H9 (cell line): ENCODE measurements at regions not wholly inside any gene's neighbourhood (a gene's known extent, or its start where the extent isn't known, plus 50 kb on each side); places are given as distances from the start of the nearest gene placed in this dataset.
A peak's percentile ranks its signal among the peaks of the same experiment; 100 is the strongest.

Experiments
- DNase-seq: peaks from one replicate; pipeline ENCODE4 v3.0.0-alpha.2; 2017
- H2AFZ ChIP-seq: one replicate; pipeline ENCODE4 v1.6.1; 2013; ENCODE audit warnings: mild to moderate bottlenecking, low read length, control low read depth, moderate library complexity
- H2AK5ac ChIP-seq: 2 replicates; pipeline ENCODE4 v1.6.1; 2013; ENCODE audit warnings: low read length, control low read depth, mixed read lengths; ENCODE audit not compliant: insufficient read length
- H2BK120ac ChIP-seq: one replicate; pipeline ENCODE4 v1.6.1; 2013; ENCODE audit warnings: low read depth, mild to moderate bottlenecking, low read length, control low read depth, inconsistent platforms; ENCODE audit not compliant: poor library complexity, severe bottlenecking
- H2BK12ac ChIP-seq: 2 replicates; pipeline ENCODE4 v1.6.1; 2013; ENCODE audit warnings: low read length, control low read depth, mixed read lengths, low read depth; ENCODE audit not compliant: insufficient read length
- H2BK15ac ChIP-seq: 2 replicates; pipeline ENCODE4 v1.6.1; 2013; ENCODE audit warnings: low read depth, low read length, control low read depth
- H2BK20ac ChIP-seq: one replicate; pipeline ENCODE4 v1.6.1; 2013; ENCODE audit warnings: low read depth, mild to moderate bottlenecking, low read length, control low read depth, inconsistent platforms; ENCODE audit not compliant: poor library complexity, severe bottlenecking
- H2BK5ac ChIP-seq: 2 replicates; pipeline ENCODE4 v1.6.1; 2013; ENCODE audit warnings: low read length, control low read depth, mixed read lengths; ENCODE audit not compliant: insufficient read length
- H3K14ac ChIP-seq: 2 replicates; pipeline ENCODE4 v1.6.1; 2013; ENCODE audit warnings: low read length, control low read depth; ENCODE audit not compliant: insufficient read depth
- H3K18ac ChIP-seq: 2 replicates; pipeline ENCODE4 v1.6.1; 2013; ENCODE audit warnings: low read depth, mild to moderate bottlenecking, mixed read lengths, low read length, control low read depth; ENCODE audit not compliant: insufficient read length
- H3K23ac ChIP-seq: 2 replicates; pipeline ENCODE4 v1.6.1; 2013; ENCODE audit warnings: low read length, control low read depth, mixed read lengths, low read depth; ENCODE audit not compliant: insufficient read length
- H3K23me2 ChIP-seq: 2 replicates; pipeline ENCODE4 v1.6.1; 2013; ENCODE audit warnings: low read depth, mild to moderate bottlenecking, mixed read lengths, low read length, control low read depth; ENCODE audit not compliant: insufficient read length, poor library complexity, severe bottlenecking
- H3K27ac ChIP-seq: 2 replicates; pipeline ENCODE4 v1.5.1; 2013; ENCODE audit warnings: low read length, control low read depth, mixed read lengths, low read depth; ENCODE audit not compliant: insufficient read length
- H3K27me3 ChIP-seq: 2 replicates; pipeline ENCODE4 v1.6.1; 2013; ENCODE audit warnings: low read length, control low read depth, inconsistent platforms; ENCODE audit not compliant: insufficient read depth
- H3K4ac ChIP-seq: 2 replicates; pipeline ENCODE4 v1.6.1; 2013; ENCODE audit warnings: low read depth, mild to moderate bottlenecking, control low read depth, inconsistent platforms, low read length, moderate library complexity
- H3K4me1 ChIP-seq: 2 replicates; pipeline ENCODE4 v1.6.1; 2013; ENCODE audit warnings: low read length, control low read depth, inconsistent platforms; ENCODE audit not compliant: insufficient read depth
- H3K4me2 ChIP-seq: 2 replicates; pipeline ENCODE4 v1.6.1; 2013; ENCODE audit warnings: low read length, control low read depth, mixed read lengths; ENCODE audit not compliant: insufficient read length, insufficient read depth
- H3K56ac ChIP-seq: 2 replicates; pipeline ENCODE4 v1.6.1; 2013; ENCODE audit warnings: low read depth, mild to moderate bottlenecking, mixed read lengths, low read length, control low read depth; ENCODE audit not compliant: insufficient read length
- H3K79me1 ChIP-seq: 2 replicates; pipeline ENCODE4 v1.6.1; 2013; ENCODE audit warnings: low read depth, mild to moderate bottlenecking, moderate library complexity, low read length, control low read depth, inconsistent platforms; ENCODE audit not compliant: insufficient read depth, poor library complexity, severe bottlenecking
- H3K79me2 ChIP-seq: 2 replicates; pipeline ENCODE4 v1.6.1; 2013; ENCODE audit warnings: low read length, control low read depth, inconsistent platforms; ENCODE audit not compliant: insufficient read depth
- H3K9ac ChIP-seq: 2 replicates; pipeline ENCODE4 v1.6.1; 2013; ENCODE audit warnings: low read length, control low read depth, mixed read lengths; ENCODE audit not compliant: insufficient read length; ENCODE audit errors: extremely low read depth
- H3K9me3 ChIP-seq: one replicate; pipeline ENCODE4 v1.6.1; 2013; ENCODE audit warnings: low read depth, low read length, inconsistent platforms; ENCODE audit not compliant: control insufficient read depth
- H3T11ph ChIP-seq: one replicate; pipeline ENCODE4 v1.6.1; 2013; ENCODE audit warnings: mild to moderate bottlenecking, low read length, control low read depth, inconsistent platforms
- H4K20me1 ChIP-seq: one replicate; pipeline ENCODE4 v1.6.1; 2013; ENCODE audit not compliant: control insufficient read depth, insufficient read length, insufficient read depth
- H4K5ac ChIP-seq: 2 replicates; pipeline ENCODE4 v1.6.1; 2013; ENCODE audit warnings: low read depth, mild to moderate bottlenecking, mixed read lengths, low read length, control low read depth; ENCODE audit not compliant: insufficient read length
- H4K8ac ChIP-seq: replicated peaks from 2 replicates; pipeline ENCODE4 v1.6.1; 2013; ENCODE audit warnings: low read length, control low read depth, mixed read lengths, low read depth; ENCODE audit not compliant: insufficient read length
- H4K91ac ChIP-seq: 2 replicates; pipeline ENCODE4 v1.6.1; 2013; ENCODE audit warnings: low read depth, mild to moderate bottlenecking, moderate library complexity, mixed read lengths, low read length, control low read depth; ENCODE audit not compliant: insufficient read length
- H3K27ac Mint-ChIP-seq, 3 experiments: 2 replicates in 2 of 3; 3 replicates in 1 of 3; pipeline ENCODE4 v1.8.0; 2020 to 2021; ENCODE audit warnings: mixed read lengths in 3 of 3, mild to moderate bottlenecking in 1 of 3, moderate library complexity in 1 of 3
- H3K27me3 Mint-ChIP-seq: 2 replicates; pipeline ENCODE4 v1.8.0; 2021; ENCODE audit warnings: low read depth, mild to moderate bottlenecking, moderate library complexity, mixed read lengths
- H3K36me3 Mint-ChIP-seq, 3 experiments: 2 replicates in 2 of 3; 3 replicates in 1 of 3; pipeline ENCODE4 v1.8.0; 2020 to 2021; ENCODE audit warnings: low read depth in 3 of 3, mixed read lengths in 3 of 3; ENCODE audit not compliant: insufficient read depth in 1 of 3
- H3K4me1 Mint-ChIP-seq, 2 experiments: 2 replicates each; pipeline ENCODE4 v1.8.0; 2020; ENCODE audit warnings: mixed read lengths in 2 of 2
- H3K4me3 Mint-ChIP-seq, 2 experiments: 2 replicates in 1 of 2; 3 replicates in 1 of 2; pipeline ENCODE4 v1.8.0; 2020 to 2021; ENCODE audit warnings: mild to moderate bottlenecking in 2 of 2, mixed read lengths in 2 of 2, moderate library complexity in 1 of 2
- H3K9me3 Mint-ChIP-seq, 2 experiments: 2 replicates in 1 of 2; 3 replicates in 1 of 2; pipeline ENCODE4 v1.8.0; 2020; ENCODE audit warnings: mild to moderate bottlenecking in 2 of 2, mixed read lengths in 2 of 2, moderate library complexity in 1 of 2
- WGBS: extraction: QIAGEN DNeasy Blood & Tissue Kit; methylation state at CpG from one replicate; pipeline ENCODE4 v1.1.7; 2013; ENCODE audit warnings: missing lambda C conversion rate, low lambda C conversion rate, mixed read lengths; ENCODE audit not compliant: insufficient read length; ENCODE audit errors: extremely low coverage; 5-methylcytosine and 5-hydroxymethylcytosine counted together
- microRNA-seq: library from miRNA; unstranded; fragments of <30 nt; microRNA quantifications from one replicate; pipeline ENCODE4, GENCODE V29; 2020; ENCODE audit warnings: borderline microRNAs expressed
- TF ChIP-seq, protein P1 (sequence below): fragments of 200-600 bp; sonication (generic); conservative IDR thresholded peaks from 3 replicates; pipeline ENCODE4 v1.8.0; 2021; ENCODE audit warnings: antibody characterized with exemption, mild to moderate bottlenecking

DNA sequence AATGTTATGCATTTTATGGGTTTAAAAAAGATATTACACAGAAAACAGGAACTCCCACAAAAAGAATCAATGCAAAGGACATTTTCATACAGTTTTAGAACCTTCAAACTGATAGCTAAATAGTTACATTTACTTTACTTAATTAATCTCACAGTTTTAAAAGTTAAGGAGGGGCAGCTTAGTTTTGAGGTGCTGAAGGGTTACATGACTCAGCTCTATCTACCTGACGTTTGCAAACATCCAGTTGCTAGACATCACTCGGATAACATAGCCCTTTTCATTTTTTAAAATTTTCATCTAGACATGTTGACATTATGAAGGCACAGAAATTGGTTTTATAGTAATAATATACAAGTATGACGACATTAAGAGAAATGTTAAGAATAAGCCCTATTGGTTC, 53.7 kb upstream of the HSD17B12 start:
- no peak overlapping the region for H4K8ac ChIP-seq
- no peak overlapping the region for H2AFZ ChIP-seq
- H2BK5ac ChIP-seq, result no peak overlapping the region
- no peak overlapping the region for H2BK12ac ChIP-seq
- no peak overlapping the region for H3K4me3 Mint-ChIP-seq
- no peaks in the 10 kb centered on the region for H3K9me3 ChIP-seq
- no peak overlapping the region for H3K4ac ChIP-seq
- H2BK15ac ChIP-seq, result no peak overlapping the region
- H4K5ac ChIP-seq, result no peak overlapping the region
- H2AK5ac ChIP-seq, result no peak overlapping the region
- H3K27ac ChIP-seq, result no peak overlapping the region
- H3K4me1 Mint-ChIP-seq, result peaks cover 0 to 7% of the 10 kb centered on the region in 2 experiments; a peak in 3 of 4 replicates
- DNase-seq, result no peak
- H2BK120ac ChIP-seq, result no peak overlapping the region
- H3K4me2 ChIP-seq, result no peak overlapping the region
- H3K56ac ChIP-seq, result no peak overlapping the region
- H3T11ph ChIP-seq, result no peak overlapping the region
- no peak overlapping the region for H4K91ac ChIP-seq
- TF ChIP-seq, protein P1, sequence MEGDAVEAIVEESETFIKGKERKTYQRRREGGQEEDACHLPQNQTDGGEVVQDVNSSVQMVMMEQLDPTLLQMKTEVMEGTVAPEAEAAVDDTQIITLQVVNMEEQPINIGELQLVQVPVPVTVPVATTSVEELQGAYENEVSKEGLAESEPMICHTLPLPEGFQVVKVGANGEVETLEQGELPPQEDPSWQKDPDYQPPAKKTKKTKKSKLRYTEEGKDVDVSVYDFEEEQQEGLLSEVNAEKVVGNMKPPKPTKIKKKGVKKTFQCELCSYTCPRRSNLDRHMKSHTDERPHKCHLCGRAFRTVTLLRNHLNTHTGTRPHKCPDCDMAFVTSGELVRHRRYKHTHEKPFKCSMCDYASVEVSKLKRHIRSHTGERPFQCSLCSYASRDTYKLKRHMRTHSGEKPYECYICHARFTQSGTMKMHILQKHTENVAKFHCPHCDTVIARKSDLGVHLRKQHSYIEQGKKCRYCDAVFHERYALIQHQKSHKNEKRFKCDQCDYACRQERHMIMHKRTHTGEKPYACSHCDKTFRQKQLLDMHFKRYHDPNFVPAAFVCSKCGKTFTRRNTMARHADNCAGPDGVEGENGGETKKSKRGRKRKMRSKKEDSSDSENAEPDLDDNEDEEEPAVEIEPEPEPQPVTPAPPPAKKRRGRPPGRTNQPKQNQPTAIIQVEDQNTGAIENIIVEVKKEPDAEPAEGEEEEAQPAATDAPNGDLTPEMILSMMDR, result no peak
- H3K27me3 Mint-ChIP-seq, result peaks cover 18% of the 10 kb centered on the region
- no peak overlapping the region for H2BK20ac ChIP-seq
- H3K27ac Mint-ChIP-seq, result no peak overlapping the region
- H3K4me1 ChIP-seq, result no peaks in the 10 kb centered on the region
- H3K9me3 Mint-ChIP-seq, result no peaks in the 10 kb centered on the region
- H3K23me2 ChIP-seq, result no peaks in the 10 kb centered on the region
- H3K14ac ChIP-seq, result no peak overlapping the region
- no peaks in the 10 kb centered on the region; the same call in 1 of the 2 replicates for H3K27me3 ChIP-seq
- WGBS, result no CpG with 5 or more reads among the region's 3 CpGs
- H3K79me1 ChIP-seq, result no peaks in the 10 kb centered on the region
- H3K36me3 Mint-ChIP-seq, result no peaks in the 10 kb centered on the region
- no peaks in the 10 kb centered on the region for H4K20me1 ChIP-seq
- H3K18ac ChIP-seq, result no peak overlapping the region
- no peak overlapping the region for H3K23ac ChIP-seq
- H3K9ac ChIP-seq, result no peak overlapping the region
- no peaks in the 10 kb centered on the region for H3K79me2 ChIP-seq

Small RNA genes in the stretch of these regions (microRNA-seq; reads per million reads assigned to microRNA genes)
- 7.0 reads per million, percentile 41 among the genes with 10 or more reads in this experiment for gene MIR129-2
- gene MIR670, result 3.1 reads per million, percentile 27 among the genes with 10 or more reads in this experiment
